ENCODE measurements at regions not wholly inside any gene's neighbourhood (a gene's known extent, or its start where the extent isn't known, plus 50 kb on each side); places are given as distances from the start of the nearest gene placed in this dataset.
"Not testable (repeated sequence)": the region's sequence is repeated elsewhere in the genome, so short reads cannot be mapped to it uniquely, and the experiment has no call there.

- no peaks in the 10 kb centered on the region for H3K36me3 ChIP-seq
- peak overlapping the region; percentile 40 for H3K27ac ChIP-seq
- H3K27me3 ChIP-seq: no peaks in the 10 kb centered on the region
- H3K9me3 ChIP-seq (replicated peaks): peaks cover 6% of the 10 kb centered on the region; the same call in 1 of the 2 replicates
- H3K4me1 ChIP-seq: peaks cover 64% of the 10 kb centered on the region
- no peak overlapping the region for H3K4me3 ChIP-seq
- peak; percentile 60 to 85 for DNase-seq
Observed at GRCh38 chrX:13468096-13468495, 101.3 kb upstream of the EGFL6 start.

- Histone ChIP-seq H3K4me1 (peaks cover 61% of the 10 kb centered on the region), H3K4me3 (no peak overlapping the region), H3K27ac (peak overlapping the region; percentile 40), H3K27me3 (no peaks in the 10 kb centered on the region), H3K36me3 (no peaks in the 10 kb centered on the region), H3K9me3 (replicated peaks) (peaks cover 14% of the 10 kb centered on the region; the same call in 1 of the 2 replicates)
- DNase-seq: no peak
Observed at GRCh38 chrX:13467243-13467642, 102.2 kb upstream of the EGFL6 start.

GRCh38 chrX:13464599-13465275, 104.7 kb upstream of the EGFL6 start:
- peaks cover 42% of the 10 kb centered on the region for H3K4me1 ChIP-seq
- no peak for DNase-seq
- H3K9me3 ChIP-seq (replicated peaks): peaks cover 28% of the 10 kb centered on the region; the same call in 1 of the 2 replicates
- H3K36me3 ChIP-seq: no peaks in the 10 kb centered on the region
- H3K27ac ChIP-seq: peak overlapping the region; percentile 93
- no peak overlapping the region for H3K4me3 ChIP-seq
- H3K27me3 ChIP-seq: no peaks in the 10 kb centered on the region

GRCh38 chrX:13463608-13464007, 105.8 kb upstream of the EGFL6 start:
- no peak overlapping the region for H3K4me3 ChIP-seq
- H3K36me3 ChIP-seq: no peaks in the 10 kb centered on the region
- H3K4me1 ChIP-seq: peaks cover 36% of the 10 kb centered on the region
- H3K27ac ChIP-seq: peak overlapping the region; percentile 93
- DNase-seq: peak; percentile 93 to 98
- H3K27me3 ChIP-seq: no peaks in the 10 kb centered on the region
- peaks cover 28% of the 10 kb centered on the region; the same call in 1 of the 2 replicates for H3K9me3 ChIP-seq (replicated peaks)

- H3K27me3 ChIP-seq: no peaks in the 10 kb centered on the region
- H3K9me3 ChIP-seq (replicated peaks): peaks cover 2% of the 10 kb centered on the region; the same call in 1 of the 2 replicates
- H3K27ac ChIP-seq: no peak overlapping the region
- H3K4me3 ChIP-seq: no peak overlapping the region
- peaks cover 13% of the 10 kb centered on the region for H3K4me1 ChIP-seq
- no peaks in the 10 kb centered on the region for H3K36me3 ChIP-seq
- no peak for DNase-seq
Observed at GRCh38 chrX:13452283-13452682, 117.1 kb upstream of the EGFL6 start.

GRCh38 chrX:13449441-13449840, 120.0 kb upstream of the EGFL6 start:
- Histone ChIP-seq H3K4me1 (peaks cover 13% of the 10 kb centered on the region), H3K9me3 (replicated peaks) (peaks cover 7% of the 10 kb centered on the region; the same call in 1 of the 2 replicates), H3K27me3 (no peaks in the 10 kb centered on the region), H3K4me3 (no peak overlapping the region), H3K36me3 (no peaks in the 10 kb centered on the region), H3K27ac (no peak overlapping the region)
- DNase-seq: peak in 1 of 2 experiments; percentile 59

GRCh38 chrX:13448941-13449340, 120.5 kb upstream of the EGFL6 start:
- H3K36me3 ChIP-seq: no peaks in the 10 kb centered on the region
- H3K4me1 ChIP-seq: peaks cover 13% of the 10 kb centered on the region
- DNase-seq: peak in 1 of 2 experiments; percentile 62
- H3K27me3 ChIP-seq: no peaks in the 10 kb centered on the region
- no peak overlapping the region for H3K4me3 ChIP-seq
- H3K9me3 ChIP-seq (replicated peaks): peaks cover 7% of the 10 kb centered on the region; the same call in 1 of the 2 replicates
- no peak overlapping the region for H3K27ac ChIP-seq

- H3K4me3 ChIP-seq, H3K4me1 ChIP-seq, DNase-seq, H3K27ac ChIP-seq, H3K36me3 ChIP-seq, H3K27me3 ChIP-seq: not testable (repeated sequence)
- peaks cover 11% of the 10 kb centered on the region; the same call in 1 of the 2 replicates for H3K9me3 ChIP-seq (replicated peaks)
Observed at GRCh38 chrX:13441608-13442007, 121.8 kb upstream of the ATXN3L start.

GRCh38 chrX:13440176-13440575, 120.3 kb upstream of the ATXN3L start:
- H3K9me3 ChIP-seq (replicated peaks): peaks cover 8% of the 10 kb centered on the region; the same call in 1 of the 2 replicates
- no peak overlapping the region for H3K27ac ChIP-seq
- no peak overlapping the region for H3K4me3 ChIP-seq
- no peak for DNase-seq
- H3K4me1 ChIP-seq: no peaks in the 10 kb centered on the region
- H3K27me3 ChIP-seq: no peaks in the 10 kb centered on the region
- no peaks in the 10 kb centered on the region for H3K36me3 ChIP-seq

GRCh38 chrX:13433298-13433605, 113.4 kb upstream of the ATXN3L start:
- H3K9me3 ChIP-seq (replicated peaks): no peaks in the 10 kb centered on the region
- no peak overlapping the region for H3K27ac ChIP-seq
- no peak overlapping the region for H3K4me3 ChIP-seq
- no peaks in the 10 kb centered on the region for H3K27me3 ChIP-seq
- no peaks in the 10 kb centered on the region for H3K36me3 ChIP-seq
- peaks cover 5% of the 10 kb centered on the region; the same call in 1 of the 2 replicates for H3K4me1 ChIP-seq
- DNase-seq: no peak

- peaks cover 7% of the 10 kb centered on the region; the same call in 1 of the 2 replicates for H3K4me1 ChIP-seq
- no peaks in the 10 kb centered on the region for H3K9me3 ChIP-seq (replicated peaks)
- H3K4me3 ChIP-seq: no peak overlapping the region
- H3K36me3 ChIP-seq: no peaks in the 10 kb centered on the region
- H3K27me3 ChIP-seq: no peaks in the 10 kb centered on the region
- DNase-seq: no peak
- H3K27ac ChIP-seq: no peak overlapping the region
Observed at GRCh38 chrX:13432414-13433297, 112.8 kb upstream of the ATXN3L start.

GRCh38 chrX:13430136-13430827, 110.4 kb upstream of the ATXN3L start:
- no peak overlapping the region for H3K4me3 ChIP-seq
- no peak overlapping the region for H3K27ac ChIP-seq
- H3K36me3 ChIP-seq: no peaks in the 10 kb centered on the region
- H3K4me1 ChIP-seq: peaks cover 7% of the 10 kb centered on the region; the same call in 1 of the 2 replicates
- no peak for DNase-seq
- 0 out of 2 replicates have a peak, but pooled peaks cover 2% of the 10 kb centered on the region for H3K9me3 ChIP-seq (replicated peaks)
- no peaks in the 10 kb centered on the region for H3K27me3 ChIP-seq

GRCh38 chrX:13428053-13428786, 108.4 kb upstream of the ATXN3L start:
- no peaks in the 10 kb centered on the region for H3K36me3 ChIP-seq
- no peak overlapping the region; the same call in 1 of the 2 replicates for H3K27ac ChIP-seq
- peaks cover 7% of the 10 kb centered on the region; the same call in 1 of the 2 replicates for H3K4me1 ChIP-seq
- DNase-seq: peak; percentile 54 to 67
- H3K27me3 ChIP-seq: no peaks in the 10 kb centered on the region
- 0 out of 2 replicates have a peak, but pooled peaks cover 3% of the 10 kb centered on the region for H3K9me3 ChIP-seq (replicated peaks)
- H3K4me3 ChIP-seq: no peak overlapping the region

- no peak for DNase-seq
- Histone ChIP-seq H3K27ac (no peak overlapping the region), H3K36me3 (no peaks in the 10 kb centered on the region), H3K9me3 (replicated peaks) (0 out of 2 replicates have a peak, but pooled peaks cover 3% of the 10 kb centered on the region), H3K4me3 (no peak overlapping the region), H3K4me1 (peaks cover 4% of the 10 kb centered on the region; the same call in 1 of the 2 replicates), H3K27me3 (no peaks in the 10 kb centered on the region)
Observed at GRCh38 chrX:13427441-13428052, 107.7 kb upstream of the ATXN3L start.

All from SJCRH30 (cell line).